ENCODE measurements at regions not wholly inside any gene's neighbourhood (a gene's known extent, or its start where the extent isn't known, plus 50 kb on each side); places are given as distances from the start of the nearest gene placed in this dataset.
A peak's percentile ranks its signal among the peaks of the same experiment; 100 is the strongest.

DNA sequence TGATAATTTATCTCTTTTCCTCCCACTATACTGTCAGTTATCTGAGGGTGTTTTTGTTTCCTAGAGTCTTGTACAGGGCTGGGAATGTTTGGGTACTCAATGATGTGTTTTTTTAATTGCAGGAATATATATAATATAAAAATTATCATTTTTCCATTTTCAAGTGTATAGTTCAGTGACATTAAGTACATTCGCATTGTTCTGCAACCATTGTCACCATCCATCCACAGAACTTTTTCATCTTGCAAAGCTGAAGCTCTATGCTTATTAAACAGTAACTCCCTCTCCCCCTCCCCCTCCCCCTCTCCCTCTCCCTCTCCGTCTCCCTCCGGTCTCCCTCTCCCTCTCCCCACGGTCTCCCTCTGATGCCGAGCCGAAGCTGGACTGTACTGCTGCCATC is 93.0 kb upstream of the MANSC4 start:
- Histone ChIP-seq H3K9ac (ENCODE audit: low read length in 3 of 3) (no peak overlapping the region), H3K36me3 (ENCODE audit: control insufficient read depth in 2 of 3, insufficient read depth in 3 of 3, low read length in 3 of 3) (no peaks in the 10 kb centered on the region), H3K4me3 (ENCODE audit: low read length in 3 of 3) (no peak overlapping the region), H3K27me3 (ENCODE audit: control insufficient read depth, insufficient read depth, low read length) (no peaks in the 10 kb centered on the region), H3K4me1 (ENCODE audit: control insufficient read depth in 2 of 3, insufficient read depth in 2 of 3, low read depth in 1 of 3, low read length in 3 of 3) (no peaks in the 10 kb centered on the region), H3K27ac (ENCODE audit: low read depth in 2 of 2, low read length in 2 of 2) (no peak overlapping the region), H3K9me3 (ENCODE audit: control insufficient read depth in 2 of 3, insufficient read depth in 1 of 3, low read length in 3 of 3) (no peaks in the 10 kb centered on the region)
- TF ChIP-seq, protein P1, sequence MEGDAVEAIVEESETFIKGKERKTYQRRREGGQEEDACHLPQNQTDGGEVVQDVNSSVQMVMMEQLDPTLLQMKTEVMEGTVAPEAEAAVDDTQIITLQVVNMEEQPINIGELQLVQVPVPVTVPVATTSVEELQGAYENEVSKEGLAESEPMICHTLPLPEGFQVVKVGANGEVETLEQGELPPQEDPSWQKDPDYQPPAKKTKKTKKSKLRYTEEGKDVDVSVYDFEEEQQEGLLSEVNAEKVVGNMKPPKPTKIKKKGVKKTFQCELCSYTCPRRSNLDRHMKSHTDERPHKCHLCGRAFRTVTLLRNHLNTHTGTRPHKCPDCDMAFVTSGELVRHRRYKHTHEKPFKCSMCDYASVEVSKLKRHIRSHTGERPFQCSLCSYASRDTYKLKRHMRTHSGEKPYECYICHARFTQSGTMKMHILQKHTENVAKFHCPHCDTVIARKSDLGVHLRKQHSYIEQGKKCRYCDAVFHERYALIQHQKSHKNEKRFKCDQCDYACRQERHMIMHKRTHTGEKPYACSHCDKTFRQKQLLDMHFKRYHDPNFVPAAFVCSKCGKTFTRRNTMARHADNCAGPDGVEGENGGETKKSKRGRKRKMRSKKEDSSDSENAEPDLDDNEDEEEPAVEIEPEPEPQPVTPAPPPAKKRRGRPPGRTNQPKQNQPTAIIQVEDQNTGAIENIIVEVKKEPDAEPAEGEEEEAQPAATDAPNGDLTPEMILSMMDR (IDR thresholded peaks at IDR 0.05; ENCODE audit: borderline replicate concordance, extremely low read depth, insufficient read depth) = no peak
- FAIRE-seq (no peak), DNase-seq (no peak)
- intact Hi-C loops (cut with DNase I) = no loop called here

DNA sequence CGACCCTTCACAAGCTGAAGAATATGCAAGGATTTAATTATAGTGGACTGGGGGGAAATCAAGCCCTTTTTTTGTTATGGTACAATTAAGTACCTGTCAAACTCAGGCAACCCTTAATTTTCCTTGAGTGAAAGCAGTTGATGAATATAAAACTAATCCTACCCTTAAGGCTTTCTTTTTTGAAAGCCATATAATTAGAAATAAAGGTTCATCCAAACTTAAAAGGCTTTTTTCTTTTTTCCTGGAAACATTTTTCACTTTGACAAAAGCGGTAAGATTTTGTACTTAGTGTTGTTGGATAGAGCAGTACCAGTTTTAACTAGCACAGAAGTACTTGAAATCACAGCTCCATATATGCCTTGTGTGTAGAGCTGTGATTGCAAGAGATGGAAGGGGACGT is 91.9 kb upstream of the MANSC4 start:
- Histone ChIP-seq H3K4me3 (ENCODE audit: low read length in 3 of 3) (no peak overlapping the region), H3K36me3 (ENCODE audit: control insufficient read depth in 2 of 3, insufficient read depth in 3 of 3, low read length in 3 of 3) (no peaks in the 10 kb centered on the region), H3K4me1 (ENCODE audit: control insufficient read depth in 2 of 3, insufficient read depth in 2 of 3, low read depth in 1 of 3, low read length in 3 of 3) (no peaks in the 10 kb centered on the region), H3K27ac (ENCODE audit: low read depth in 2 of 2, low read length in 2 of 2) (no peak overlapping the region), H3K9me3 (ENCODE audit: control insufficient read depth in 2 of 3, insufficient read depth in 1 of 3, low read length in 3 of 3) (no peaks in the 10 kb centered on the region), H3K27me3 (ENCODE audit: control insufficient read depth, insufficient read depth, low read length) (no peaks in the 10 kb centered on the region), H3K9ac (ENCODE audit: low read length in 3 of 3) (no peak overlapping the region)
- TF ChIP-seq, protein P1 (IDR thresholded peaks at IDR 0.05; ENCODE audit: borderline replicate concordance, extremely low read depth, insufficient read depth) = no peak
- intact Hi-C loops (cut with DNase I) = no loop called here
- peak in 1 of 5 donors; percentile 7 for DNase-seq
- no peak for FAIRE-seq

DNA sequence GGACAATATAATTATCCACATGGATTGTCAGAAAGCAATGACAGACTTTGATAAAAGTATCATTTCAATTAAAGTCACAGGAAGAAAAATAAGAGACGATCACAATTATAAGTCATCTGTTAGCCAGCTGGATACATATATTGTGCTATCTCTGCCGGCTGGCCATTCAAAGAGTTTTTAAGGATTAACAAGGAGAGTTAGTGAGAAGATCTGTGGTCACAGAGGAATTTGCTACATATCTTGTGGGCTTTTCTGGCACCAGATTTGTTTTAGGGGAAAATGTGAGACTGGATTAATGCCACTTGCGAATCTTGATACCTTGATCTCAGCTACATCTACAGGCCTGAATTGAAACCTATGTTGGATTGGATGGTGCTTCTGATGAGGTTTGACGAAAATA is 90.9 kb upstream of the MANSC4 start:
- Histone ChIP-seq H3K9ac (ENCODE audit: low read length in 3 of 3) (no peak overlapping the region), H3K27ac (ENCODE audit: low read depth in 2 of 2, low read length in 2 of 2) (no peak overlapping the region), H3K9me3 (ENCODE audit: control insufficient read depth in 2 of 3, insufficient read depth in 1 of 3, low read length in 3 of 3) (no peaks in the 10 kb centered on the region), H3K36me3 (ENCODE audit: control insufficient read depth in 2 of 3, insufficient read depth in 3 of 3, low read length in 3 of 3) (no peaks in the 10 kb centered on the region), H3K4me3 (ENCODE audit: low read length in 3 of 3) (no peak overlapping the region), H3K4me1 (ENCODE audit: control insufficient read depth in 2 of 3, insufficient read depth in 2 of 3, low read depth in 1 of 3, low read length in 3 of 3) (no peaks in the 10 kb centered on the region), H3K27me3 (ENCODE audit: control insufficient read depth, insufficient read depth, low read length) (no peaks in the 10 kb centered on the region)
- no peak for FAIRE-seq
- intact Hi-C loops (cut with DNase I) = no loop called here
- TF ChIP-seq, protein P1 (IDR thresholded peaks at IDR 0.05; ENCODE audit: borderline replicate concordance, extremely low read depth, insufficient read depth) = no peak
- DNase-seq = no peak

DNA sequence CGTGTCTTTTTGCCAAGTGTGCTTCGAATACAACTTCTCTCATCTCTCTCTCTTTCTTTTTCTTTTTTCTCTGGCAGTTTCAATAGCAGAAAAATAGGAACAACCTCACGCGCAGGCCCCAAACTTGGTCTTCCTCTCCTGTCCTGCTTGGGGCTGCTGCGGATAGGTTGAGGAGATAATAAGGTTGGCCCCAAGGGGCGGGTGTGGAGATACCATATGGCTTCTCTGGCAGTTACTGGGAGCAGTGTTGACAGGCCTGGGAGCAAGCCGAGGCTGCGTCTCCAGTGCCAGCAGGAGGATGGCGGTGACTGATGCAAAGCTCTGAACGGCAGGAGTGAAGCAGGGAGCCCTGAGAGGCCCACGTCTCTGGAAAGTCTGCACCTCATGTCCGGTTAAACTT is 89.5 kb upstream of the MANSC4 start:
- TF ChIP-seq, protein P1 (IDR thresholded peaks at IDR 0.05; ENCODE audit: borderline replicate concordance, extremely low read depth, insufficient read depth) = no peak
- intact Hi-C loops (cut with DNase I) = no loop called here
- no peak overlapping the region for H3K4me3 ChIP-seq (ENCODE audit: low read length in 3 of 3)
- FAIRE-seq (no peak), DNase-seq (no peak)
- no peaks in the 10 kb centered on the region for H3K36me3 ChIP-seq (ENCODE audit: control insufficient read depth in 2 of 3, insufficient read depth in 3 of 3, low read length in 3 of 3)
- no peaks in the 10 kb centered on the region for H3K9me3 ChIP-seq (ENCODE audit: control insufficient read depth in 2 of 3, insufficient read depth in 1 of 3, low read length in 3 of 3)
- no peak overlapping the region for H3K27ac ChIP-seq (ENCODE audit: low read depth in 2 of 2, low read length in 2 of 2)
- no peak overlapping the region for H3K9ac ChIP-seq (ENCODE audit: low read length in 3 of 3)
- H3K27me3 ChIP-seq (ENCODE audit: control insufficient read depth, insufficient read depth, low read length) = no peaks in the 10 kb centered on the region
- no peaks in the 10 kb centered on the region for H3K4me1 ChIP-seq (ENCODE audit: control insufficient read depth in 2 of 3, insufficient read depth in 2 of 3, low read depth in 1 of 3, low read length in 3 of 3)
